ENCODE measurements at regions not wholly inside any gene's neighbourhood (a gene's known extent, or its start where the extent isn't known, plus 50 kb on each side); places are given as distances from the start of the nearest gene placed in this dataset.
A peak's percentile ranks its signal among the peaks of the same experiment; 100 is the strongest.

- Histone ChIP-seq H3K27ac (no peak overlapping the region), H3K79me2 (ENCODE audit: insufficient read depth) (no peaks in the 10 kb centered on the region), H3F3A (ENCODE audit: insufficient read depth) (no peaks in the 10 kb centered on the region), H3K4me3 (no peak overlapping the region), H4K20me1 (ENCODE audit: insufficient read depth) (no peaks in the 10 kb centered on the region), H2AFZ (no peak overlapping the region), H3K27me3 (replicated peaks; ENCODE audit: insufficient read depth) (peaks cover 10% of the 10 kb centered on the region), H3K36me3 (ENCODE audit: low read depth) (no peaks in the 10 kb centered on the region), H3K9me3 (ENCODE audit: low read depth) (no peaks in the 10 kb centered on the region), H3K9me2 (ENCODE audit: insufficient read depth) (no peaks in the 10 kb centered on the region), H3K4me1 (ENCODE audit: insufficient read depth) (no peaks in the 10 kb centered on the region), H3K4me2 (ENCODE audit: unreplicated experiment) (no peak overlapping the region), H3K9ac (no peak overlapping the region)
- TF ChIP-seq EZH2 (IDR thresholded peaks at IDR 0.05; ENCODE audit: insufficient read depth, poor library complexity, severe bottlenecking) (no peak), EZH2phosphoT487 (IDR thresholded peaks at IDR 0.05; ENCODE audit: insufficient read depth, low read depth) (no peak)
- in situ Hi-C loops (cut with MboI), result no loop called here
- DNase-seq, result peak; percentile 48
- whole genome bisulfite sequencing, 2 experiments (ENCODE audit: low coverage in 1 of 2, low lambda C conversion rate in 2 of 2, missing lambda C conversion rate in 2 of 2), result 56 to 62% methylated on average over 7 of the region's 7 CpGs
These were observed 201.3 kb upstream of the DTNBP1 start for GRCh38 chr6:15864038-15864707.

DNA sequence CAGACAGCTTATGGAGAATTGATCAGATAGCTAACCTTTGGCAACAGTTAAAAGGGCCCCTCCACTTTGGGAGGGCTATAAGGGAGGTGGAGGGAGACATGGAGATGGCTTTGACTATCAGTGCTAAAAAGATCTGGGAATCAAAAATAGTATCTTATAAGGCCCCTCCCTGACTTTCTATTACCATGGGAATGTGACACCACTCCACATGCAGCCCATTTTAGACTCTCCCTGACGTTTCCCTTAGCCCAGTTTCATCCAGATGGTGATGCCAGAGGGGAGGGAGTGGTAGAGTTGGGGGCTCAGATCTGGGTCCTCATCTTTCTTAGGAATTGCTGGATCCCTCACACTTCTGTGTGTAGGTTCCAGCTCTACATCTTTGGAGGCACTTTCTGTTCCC lies 200.0 kb upstream of the DTNBP1 start:
- Histone ChIP-seq H3K4me2 (ENCODE audit: unreplicated experiment) (no peak overlapping the region), H3F3A (ENCODE audit: insufficient read depth) (no peaks in the 10 kb centered on the region), H3K27ac (no peak overlapping the region), H3K9me3 (ENCODE audit: low read depth) (no peaks in the 10 kb centered on the region), H3K27me3 (replicated peaks; ENCODE audit: insufficient read depth) (peaks cover 17% of the 10 kb centered on the region), H3K4me3 (no peak overlapping the region), H2AFZ (no peak overlapping the region), H3K9ac (no peak overlapping the region), H3K36me3 (ENCODE audit: low read depth) (no peaks in the 10 kb centered on the region), H3K79me2 (ENCODE audit: insufficient read depth) (no peaks in the 10 kb centered on the region), H3K4me1 (ENCODE audit: insufficient read depth) (no peaks in the 10 kb centered on the region), H3K9me2 (ENCODE audit: insufficient read depth) (no peaks in the 10 kb centered on the region), H4K20me1 (ENCODE audit: insufficient read depth) (no peaks in the 10 kb centered on the region)
- 16 to 31% methylated on average over 1 of the region's 1 CpG for WGBS, 2 experiments (ENCODE audit: low coverage in 1 of 2, low lambda C conversion rate in 2 of 2, missing lambda C conversion rate in 2 of 2)
- TF ChIP-seq EZH2phosphoT487 (IDR thresholded peaks at IDR 0.05; ENCODE audit: insufficient read depth, low read depth) (no peak), EZH2 (IDR thresholded peaks at IDR 0.05; ENCODE audit: insufficient read depth, poor library complexity, severe bottlenecking) (no peak)
- in situ Hi-C loops (cut with MboI), result no loop called here
- DNase-seq, result no peak

- no peak overlapping the region for H3K9ac ChIP-seq
- no peak overlapping the region for H3K27ac ChIP-seq
- H2AFZ ChIP-seq, result no peak overlapping the region
- in situ Hi-C loops (cut with MboI), result no loop called here
- no peaks in the 10 kb centered on the region for H3K9me2 ChIP-seq (ENCODE audit: insufficient read depth)
- H3K4me2 ChIP-seq (ENCODE audit: unreplicated experiment), result no peak overlapping the region
- no peaks in the 10 kb centered on the region for H3K79me2 ChIP-seq (ENCODE audit: insufficient read depth)
- no peaks in the 10 kb centered on the region for H3K36me3 ChIP-seq (ENCODE audit: low read depth)
- peaks cover 17% of the 10 kb centered on the region for H3K27me3 ChIP-seq (replicated peaks; ENCODE audit: insufficient read depth)
- no peaks in the 10 kb centered on the region for H4K20me1 ChIP-seq (ENCODE audit: insufficient read depth)
- H3K4me3 ChIP-seq, result no peak overlapping the region
- no peaks in the 10 kb centered on the region for H3F3A ChIP-seq (ENCODE audit: insufficient read depth)
- no peaks in the 10 kb centered on the region for H3K9me3 ChIP-seq (ENCODE audit: low read depth)
- H3K4me1 ChIP-seq (ENCODE audit: insufficient read depth), result no peaks in the 10 kb centered on the region
- WGBS, 2 experiments (ENCODE audit: low coverage in 1 of 2, low lambda C conversion rate in 2 of 2, missing lambda C conversion rate in 2 of 2), result 81 to 86% methylated on average over 3 of the region's 3 CpGs
- DNase-seq, result no peak
- TF ChIP-seq EZH2phosphoT487 (IDR thresholded peaks at IDR 0.05; ENCODE audit: insufficient read depth, low read depth), result no peak
These were observed 198.7 kb upstream of the DTNBP1 start for GRCh38 chr6:15861486-15861885.

DNA sequence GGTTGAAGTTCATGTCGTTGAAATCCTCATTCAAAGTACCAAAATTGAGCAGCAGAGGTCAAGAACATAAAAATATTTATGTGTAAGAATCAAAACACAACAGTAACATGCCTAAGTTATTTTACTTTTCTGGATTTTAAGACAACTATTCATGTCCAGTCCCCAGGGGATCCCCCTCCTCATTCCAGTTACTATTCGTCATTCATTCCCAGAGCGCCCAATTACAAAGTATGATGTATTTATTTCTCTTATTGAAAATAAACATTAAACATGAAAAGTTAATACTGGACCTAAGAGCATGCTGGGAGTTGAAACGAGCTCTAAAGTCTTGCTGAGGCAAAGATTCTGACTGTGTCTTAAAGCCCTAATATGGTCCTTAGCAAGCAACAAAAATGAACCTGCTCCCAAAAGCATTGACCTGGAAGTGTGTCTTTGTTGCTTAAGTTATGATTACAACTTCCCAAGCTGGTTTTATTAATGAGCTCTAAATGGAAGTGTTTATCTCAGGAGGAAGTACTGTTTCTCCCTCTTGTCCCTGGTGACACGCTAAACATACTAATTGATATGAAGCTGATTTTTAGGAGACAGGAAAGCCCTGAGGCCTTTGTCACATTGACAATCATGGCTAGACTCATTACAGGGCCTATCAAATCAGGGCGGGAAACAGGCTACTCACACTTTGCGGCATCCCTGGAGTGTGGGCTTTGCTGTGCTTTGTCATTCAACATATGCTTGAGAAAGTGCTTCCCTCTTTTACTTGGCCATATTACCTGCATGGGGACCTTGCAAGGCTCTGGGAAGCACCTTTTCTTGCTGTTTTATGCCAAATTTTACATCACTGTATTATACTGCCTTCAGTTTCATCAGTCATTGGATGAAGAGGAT lies 192.2 kb upstream of the DTNBP1 start:
- no peak for TF ChIP-seq EZH2 (IDR thresholded peaks at IDR 0.05; ENCODE audit: insufficient read depth, poor library complexity, severe bottlenecking)
- no peak for TF ChIP-seq EZH2phosphoT487 (IDR thresholded peaks at IDR 0.05; ENCODE audit: insufficient read depth, low read depth)
- Histone ChIP-seq H3K4me1 (ENCODE audit: insufficient read depth) (no peaks in the 10 kb centered on the region), H3K36me3 (ENCODE audit: low read depth) (no peaks in the 10 kb centered on the region), H3K9me2 (ENCODE audit: insufficient read depth) (no peaks in the 10 kb centered on the region), H4K20me1 (ENCODE audit: insufficient read depth) (no peaks in the 10 kb centered on the region), H3F3A (ENCODE audit: insufficient read depth) (no peaks in the 10 kb centered on the region), H3K4me2 (ENCODE audit: unreplicated experiment) (no peak overlapping the region), H3K9me3 (ENCODE audit: low read depth) (no peaks in the 10 kb centered on the region), H3K79me2 (ENCODE audit: insufficient read depth) (no peaks in the 10 kb centered on the region), H3K4me3 (no peak overlapping the region), H3K27ac (no peak overlapping the region), H2AFZ (no peak overlapping the region), H3K9ac (no peak overlapping the region), H3K27me3 (replicated peaks; ENCODE audit: insufficient read depth) (peaks cover 24% of the 10 kb centered on the region)
- in situ Hi-C loops (cut with MboI), result no loop called here
- WGBS, 2 experiments (ENCODE audit: low coverage in 1 of 2, low lambda C conversion rate in 2 of 2, missing lambda C conversion rate in 2 of 2), result 65 to 70% methylated on average over 7 of the region's 7 CpGs
- DNase-seq, result no peak

Data from GM23248 (cell line).